ENCODE measurements at regions not wholly inside any gene's neighbourhood (a gene's known extent, or its start where the extent isn't known, plus 50 kb on each side); places are given as distances from the start of the nearest gene placed in this dataset.
A peak's percentile ranks its signal among the peaks of the same experiment; 100 is the strongest.

- no peak for DNase-seq (ENCODE audit: low read depth)
- TF ChIP-seq CTCF (IDR thresholded peaks at IDR 0.05; ENCODE audit: insufficient read depth, low read depth, low read length, missing control alignments): no peak
- H3K4me3 ChIP-seq (ENCODE audit: low read length): no peak overlapping the region
Measured at GRCh38 chr20:40196846-40197436, 492.1 kb downstream of the MAFB start.

DNA sequence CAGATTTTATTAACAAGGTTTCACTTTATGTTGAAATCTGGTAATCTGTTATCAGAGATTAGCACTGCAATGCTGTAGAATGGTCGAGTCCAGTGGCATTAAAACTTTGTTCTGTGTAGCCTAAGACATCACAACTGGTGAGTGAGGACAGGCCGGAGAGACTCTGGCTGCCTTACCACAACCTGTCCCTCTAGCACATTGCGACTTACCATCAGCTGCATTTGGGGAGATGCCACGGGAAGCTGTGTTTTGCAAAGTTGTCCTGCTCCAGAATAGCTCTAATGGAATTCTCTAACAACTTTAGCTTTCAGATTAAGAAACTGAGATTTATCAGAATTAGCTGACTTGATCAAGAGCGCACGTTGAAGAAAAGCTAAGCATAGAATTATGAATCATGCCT is 493.3 kb downstream of the MAFB start:
- H3K4me3 ChIP-seq (ENCODE audit: low read length): no peak overlapping the region
- TF ChIP-seq CTCF (IDR thresholded peaks at IDR 0.05; ENCODE audit: insufficient read depth, low read depth, low read length, missing control alignments): no peak
- no peak for DNase-seq (ENCODE audit: low read depth)

DNA sequence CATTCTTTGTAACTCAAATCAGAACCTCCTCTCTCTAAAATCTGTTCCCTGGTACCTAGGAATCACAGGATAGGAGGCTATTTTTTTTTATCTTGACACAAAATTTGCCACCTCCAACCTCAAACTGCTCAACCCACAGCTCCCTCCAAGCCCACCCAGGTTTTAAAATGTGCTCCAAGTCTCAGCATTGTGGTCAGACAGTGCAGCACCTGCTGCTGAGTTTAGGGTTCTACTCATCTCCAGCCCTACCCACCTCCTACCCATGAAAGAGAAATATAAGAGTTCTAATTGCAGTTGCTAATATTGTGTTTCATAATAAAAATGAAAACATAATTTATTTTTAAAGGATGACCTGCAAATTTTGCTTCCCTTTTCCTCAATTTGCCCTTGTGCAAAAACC is 496.5 kb downstream of the MAFB start:
- no peak for DNase-seq (ENCODE audit: low read depth)
- no peak for TF ChIP-seq CTCF (IDR thresholded peaks at IDR 0.05; ENCODE audit: insufficient read depth, low read depth, low read length, missing control alignments)
- no peak overlapping the region for H3K4me3 ChIP-seq (ENCODE audit: low read length)

GRCh38 chr20:40192081-40192480 is 497.0 kb downstream of the MAFB start:
- DNase-seq (ENCODE audit: low read depth): no peak
- no peak overlapping the region for H3K4me3 ChIP-seq (ENCODE audit: low read length)
- TF ChIP-seq CTCF (IDR thresholded peaks at IDR 0.05; ENCODE audit: insufficient read depth, low read depth, low read length, missing control alignments): no peak

DNA sequence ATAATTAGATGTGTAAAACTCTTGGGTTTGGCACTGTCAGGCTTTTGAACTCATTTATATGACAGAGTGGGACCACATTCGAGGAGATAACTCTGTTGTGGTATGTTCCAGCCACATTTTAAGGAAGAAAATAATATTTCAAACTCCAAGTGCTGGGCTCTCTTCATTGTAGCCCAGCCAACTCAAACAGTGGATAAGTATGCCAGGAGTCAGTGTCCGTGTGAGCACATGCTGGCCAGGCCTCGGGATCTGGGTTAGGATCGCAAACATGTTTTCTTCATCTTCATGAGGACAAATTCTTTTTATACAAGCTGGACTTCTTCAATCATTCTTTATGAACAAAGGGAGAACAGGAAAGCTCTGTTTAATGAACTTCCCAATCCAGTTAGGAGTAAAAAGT is 497.5 kb downstream of the MAFB start:
- DNase-seq (ENCODE audit: low read depth): no peak
- H3K4me3 ChIP-seq (ENCODE audit: low read length): no peak overlapping the region
- TF ChIP-seq CTCF (IDR thresholded peaks at IDR 0.05; ENCODE audit: insufficient read depth, low read depth, low read length, missing control alignments): no peak

DNA sequence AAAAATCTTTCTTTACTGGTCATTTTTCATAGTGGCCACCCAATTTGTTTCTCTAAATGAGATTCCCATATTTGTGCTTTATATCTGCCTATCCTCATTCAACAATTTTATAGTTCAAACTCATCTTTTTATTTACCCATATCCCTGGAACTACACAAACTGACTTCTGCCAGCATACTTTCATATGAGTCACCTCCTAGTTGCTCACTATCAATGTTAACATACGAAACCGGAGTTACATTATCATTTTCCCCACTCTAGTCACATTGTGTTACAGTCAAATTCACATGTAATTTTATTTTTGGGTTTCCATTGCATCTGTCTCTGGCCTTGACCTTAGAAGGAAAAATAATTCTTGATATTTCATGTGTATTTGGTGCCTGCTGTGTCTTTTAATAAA is 499.4 kb downstream of the MAFB start:
- peak; percentile 57 for DNase-seq (ENCODE audit: low read depth)
- H3K4me3 ChIP-seq (ENCODE audit: low read length): no peak overlapping the region
- no peak for TF ChIP-seq CTCF (IDR thresholded peaks at IDR 0.05; ENCODE audit: insufficient read depth, low read depth, low read length, missing control alignments)

DNA sequence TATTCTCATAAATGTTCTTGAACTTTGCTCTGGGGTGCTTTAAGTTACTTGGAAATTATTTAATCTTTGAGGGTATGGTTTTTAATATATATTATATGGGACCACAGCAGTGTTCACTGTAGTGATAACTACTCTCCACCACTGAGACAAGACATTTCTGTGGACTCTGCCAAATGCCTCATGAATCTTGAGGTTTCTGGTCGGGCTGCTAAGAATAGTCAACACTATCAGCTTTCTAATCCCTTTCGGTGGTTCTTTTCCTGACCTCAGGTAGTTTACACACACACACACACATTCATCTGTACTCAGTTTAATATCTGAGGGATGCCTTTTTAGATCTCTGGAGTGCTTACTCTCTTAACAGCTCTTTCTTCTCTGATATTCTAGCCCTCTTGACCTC is 500.7 kb downstream of the MAFB start:
- no peak for DNase-seq (ENCODE audit: low read depth)
- H3K4me3 ChIP-seq (ENCODE audit: low read length): no peak overlapping the region
- no peak for TF ChIP-seq CTCF (IDR thresholded peaks at IDR 0.05; ENCODE audit: insufficient read depth, low read depth, low read length, missing control alignments)

Data from epithelial cell of esophagus (primary cell).